MM.1S (cell line): ENCODE measurements at regions not wholly inside any gene's neighbourhood (a gene's known extent, or its start where the extent isn't known, plus 50 kb on each side); places are given as distances from the start of the nearest gene placed in this dataset.
"Not testable (repeated sequence)": the region's sequence is repeated elsewhere in the genome, so short reads cannot be mapped to it uniquely, and the experiment has no call there.

ENCODE experiments used
- EZH2 ChIP-seq: fragments of 300-600 bp; sonication (generic); optimal IDR thresholded peaks from 2 replicates; pipeline ENCODE3; 2017; ENCODE audit warnings: low read depth, mild to moderate bottlenecking, antibody characterized with exemption, low read length, mixed read lengths
- EZH2phosphoT487 ChIP-seq: fragments of 300-600 bp; sonication (generic); IDR thresholded peaks from 2 replicates; pipeline ENCODE4 v1.6.1; 2018; ENCODE audit warnings: antibody characterized with exemption, low read length
- TF ChIP-seq, protein P1 (sequence below): fragments of 300-600 bp; sonication (generic); IDR thresholded peaks from 2 replicates; pipeline ENCODE4 v1.5.1; 2016; ENCODE audit warnings: antibody characterized with exemption, low read length, mixed read lengths

DNA sequence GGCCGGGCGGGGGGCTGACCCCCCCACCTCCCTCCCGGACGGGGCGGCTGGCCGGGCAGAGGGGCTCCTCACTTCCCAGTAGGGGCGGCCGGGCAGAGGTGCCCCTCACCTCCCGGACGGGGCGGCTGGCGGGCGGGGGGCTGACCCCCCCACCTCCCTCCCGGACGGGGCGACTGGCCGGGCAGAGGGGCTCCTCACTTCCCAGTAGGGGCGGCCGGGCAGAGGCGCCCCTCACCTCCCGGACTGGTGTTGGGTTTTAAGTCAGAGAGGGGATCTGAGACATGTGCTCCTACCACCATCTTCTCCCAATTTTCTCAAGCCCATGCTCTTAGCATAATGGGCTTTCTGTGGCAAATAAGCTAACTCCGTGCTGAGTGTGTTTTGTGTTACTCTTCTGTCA lies 87.5 kb upstream of the TMTC4 start:
- TF ChIP-seq, protein P1, sequence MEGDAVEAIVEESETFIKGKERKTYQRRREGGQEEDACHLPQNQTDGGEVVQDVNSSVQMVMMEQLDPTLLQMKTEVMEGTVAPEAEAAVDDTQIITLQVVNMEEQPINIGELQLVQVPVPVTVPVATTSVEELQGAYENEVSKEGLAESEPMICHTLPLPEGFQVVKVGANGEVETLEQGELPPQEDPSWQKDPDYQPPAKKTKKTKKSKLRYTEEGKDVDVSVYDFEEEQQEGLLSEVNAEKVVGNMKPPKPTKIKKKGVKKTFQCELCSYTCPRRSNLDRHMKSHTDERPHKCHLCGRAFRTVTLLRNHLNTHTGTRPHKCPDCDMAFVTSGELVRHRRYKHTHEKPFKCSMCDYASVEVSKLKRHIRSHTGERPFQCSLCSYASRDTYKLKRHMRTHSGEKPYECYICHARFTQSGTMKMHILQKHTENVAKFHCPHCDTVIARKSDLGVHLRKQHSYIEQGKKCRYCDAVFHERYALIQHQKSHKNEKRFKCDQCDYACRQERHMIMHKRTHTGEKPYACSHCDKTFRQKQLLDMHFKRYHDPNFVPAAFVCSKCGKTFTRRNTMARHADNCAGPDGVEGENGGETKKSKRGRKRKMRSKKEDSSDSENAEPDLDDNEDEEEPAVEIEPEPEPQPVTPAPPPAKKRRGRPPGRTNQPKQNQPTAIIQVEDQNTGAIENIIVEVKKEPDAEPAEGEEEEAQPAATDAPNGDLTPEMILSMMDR = not testable (repeated sequence)
- TF ChIP-seq EZH2phosphoT487, EZH2: not testable (repeated sequence)
